ENCODE measurements at regions not wholly inside any gene's neighbourhood (a gene's known extent, or its start where the extent isn't known, plus 50 kb on each side); places are given as distances from the start of the nearest gene placed in this dataset.

- DNase-seq, result no peak
Observed at GRCh38 chr1:214823311-214824117, 220.5 kb downstream of the CENPF start.

DNA sequence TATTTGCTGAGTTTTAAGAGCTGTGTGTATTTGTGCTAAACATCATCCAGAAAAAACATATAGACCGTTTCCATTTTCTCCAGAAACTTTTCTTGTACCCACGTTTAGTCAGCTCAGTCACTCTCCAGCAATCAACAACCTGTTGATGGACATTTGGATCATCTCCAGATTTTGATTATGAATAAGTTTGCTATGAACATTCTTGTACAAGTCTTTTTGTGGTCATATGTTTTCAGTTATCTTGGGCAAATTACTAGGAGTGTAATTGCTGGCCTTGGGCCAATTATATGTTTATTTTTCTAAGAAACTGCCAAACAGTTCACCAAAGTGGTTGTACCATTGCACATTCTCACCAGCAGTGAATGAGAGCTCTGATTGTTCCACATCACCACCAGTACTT, 221.8 kb downstream of the CENPF start:
- no peak for DNase-seq

DNA sequence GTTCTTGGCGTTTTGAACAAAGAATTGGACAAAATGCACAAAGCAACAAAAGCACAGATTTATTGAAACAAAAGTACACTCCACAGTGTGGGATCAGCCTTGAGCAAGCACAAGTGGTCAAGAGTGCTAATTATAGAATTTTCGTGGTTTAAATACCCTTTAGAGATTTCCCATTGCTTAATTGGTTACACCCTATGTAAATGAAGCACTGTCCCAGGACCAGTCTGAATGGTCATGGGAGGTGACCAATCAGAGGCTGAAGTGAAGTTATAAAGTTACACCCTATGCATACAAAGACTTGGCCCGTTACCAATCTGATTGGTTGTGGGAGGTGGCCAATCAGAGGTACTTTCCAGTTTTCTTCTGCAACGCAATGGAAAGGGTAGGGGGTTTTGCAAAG, 223.6 kb downstream of the CENPF start:
- DNase-seq, result no peak

GRCh38 chr1:214827883-214828282, 224.9 kb downstream of the CENPF start:
- DNase-seq, result no peak

DNA sequence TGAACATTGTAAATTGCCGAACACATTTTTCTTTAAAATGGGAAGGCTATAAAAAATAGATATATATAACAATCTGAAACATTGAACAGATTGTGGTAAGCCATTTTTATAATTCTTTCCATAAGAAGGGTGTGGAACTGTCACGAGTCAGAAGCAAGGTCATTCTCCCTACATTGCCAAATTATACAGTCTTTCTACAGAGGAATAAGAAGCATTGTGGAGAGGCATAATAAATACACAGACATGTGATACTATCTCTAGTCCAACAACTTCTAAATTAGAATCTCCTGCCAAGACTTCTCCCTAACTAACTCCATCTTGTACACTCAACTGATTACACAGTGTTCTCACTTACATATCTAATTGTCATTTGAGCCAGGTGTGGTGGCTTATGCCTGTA, 227.9 kb downstream of the CENPF start:
- no peak for DNase-seq

DNA sequence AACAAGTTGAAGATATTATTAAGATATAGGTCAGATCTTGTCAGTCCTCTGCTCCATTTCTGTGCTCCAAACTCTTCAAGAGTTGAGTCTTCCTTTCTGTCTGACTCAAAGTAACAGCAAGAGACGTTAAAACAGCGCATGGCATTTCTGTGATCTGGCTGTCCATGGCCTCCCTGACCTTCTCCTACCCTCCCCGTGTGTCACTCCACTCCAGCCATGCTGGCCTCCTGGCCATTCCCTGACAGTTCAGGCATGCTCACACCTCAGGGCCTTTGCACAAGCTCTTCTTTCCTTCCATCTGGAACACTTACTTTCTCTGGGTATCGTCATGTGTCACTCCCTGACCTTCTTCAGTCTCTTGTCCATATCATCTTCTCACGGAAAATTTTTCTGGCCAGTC, 229.0 kb downstream of the CENPF start:
- no peak for DNase-seq

GRCh38 chr1:214833178-214833756, 230.3 kb downstream of the CENPF start:
- DNase-seq, result no peak

DNA sequence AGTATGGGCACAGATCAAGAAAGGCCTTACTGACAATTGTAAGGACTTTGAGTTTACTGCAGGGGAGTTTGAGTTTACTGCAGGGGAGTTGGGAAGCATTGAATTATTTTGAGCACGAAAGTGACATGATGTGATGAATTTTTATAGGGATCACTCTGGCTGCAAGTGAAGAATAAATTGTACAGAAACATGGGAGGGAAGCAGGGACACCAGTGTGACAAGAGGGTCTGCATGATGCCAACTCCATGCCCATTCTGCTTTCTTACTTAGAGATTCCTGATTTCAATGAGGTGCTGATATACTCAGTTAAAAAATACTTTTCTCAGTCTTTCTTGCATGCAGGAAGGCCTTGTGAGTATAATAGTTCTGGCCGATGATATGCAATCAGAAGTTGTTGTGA, 234.4 kb downstream of the CENPF start:
- no peak for DNase-seq

DNA sequence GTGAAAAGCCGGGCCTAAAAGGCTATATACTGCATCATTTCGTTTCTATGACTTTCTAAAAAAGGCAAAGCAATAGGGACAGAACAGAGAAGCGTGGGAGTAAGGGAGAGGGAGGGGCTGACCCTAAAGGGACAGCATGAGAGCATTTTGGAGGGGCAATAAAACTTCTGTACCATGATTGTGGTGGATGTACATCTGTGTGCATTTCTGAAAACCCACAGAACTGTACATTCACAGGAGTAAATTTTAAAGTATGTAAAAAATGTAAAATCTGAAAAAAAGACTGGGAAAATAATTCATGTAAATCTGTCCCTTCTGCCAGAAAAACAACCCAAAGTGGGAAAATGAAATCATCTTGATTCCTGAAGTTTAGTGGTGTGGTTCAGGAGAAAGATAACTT, 235.4 kb downstream of the CENPF start:
- no peak for DNase-seq

DNA sequence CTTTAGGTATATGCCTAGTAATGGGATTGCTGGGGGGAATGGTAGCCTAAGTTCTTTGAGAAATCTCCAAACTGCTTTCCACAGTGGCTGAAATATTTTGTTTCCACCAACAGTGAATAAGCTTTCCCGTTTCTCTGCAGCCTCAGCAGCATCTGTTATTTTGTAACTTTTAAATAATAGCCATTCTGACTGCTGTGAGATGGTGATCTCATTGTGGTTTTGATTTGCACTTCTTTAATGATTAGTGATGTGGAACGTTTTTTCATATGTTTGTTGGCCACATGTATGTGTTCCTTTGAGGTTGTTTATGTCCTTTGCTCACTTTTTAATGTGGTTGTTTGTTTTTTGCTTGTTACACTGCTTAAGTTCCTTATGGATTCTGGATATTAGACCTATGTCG, 237.4 kb downstream of the CENPF start:
- no peak for DNase-seq

DNA sequence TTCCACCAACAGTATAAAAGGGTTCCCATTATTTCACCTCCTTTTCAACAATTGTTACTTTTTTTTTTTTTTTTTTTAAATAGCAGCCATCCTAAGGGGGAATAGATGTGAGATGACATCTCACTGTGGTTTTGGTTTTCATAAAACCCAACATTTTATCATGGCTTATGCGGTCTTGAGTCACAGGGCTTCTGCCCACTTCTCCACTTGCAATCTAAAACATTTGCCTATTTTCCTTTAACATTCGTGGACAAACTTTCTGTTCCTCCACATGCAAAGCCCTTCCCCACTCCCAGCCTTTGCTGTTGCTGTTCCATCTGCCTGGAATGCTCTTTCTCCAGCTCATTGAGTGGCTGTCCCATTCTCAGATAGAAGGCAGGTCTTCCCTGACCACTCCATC, 239.7 kb upstream of the KCNK2 start:
- DNase-seq, result no peak

GRCh38 chr1:214843281-214843680, 239.3 kb upstream of the KCNK2 start:
- no peak for DNase-seq

- no peak for DNase-seq
Observed at GRCh38 chr1:214844319-214844718, 238.2 kb upstream of the KCNK2 start.

DNA sequence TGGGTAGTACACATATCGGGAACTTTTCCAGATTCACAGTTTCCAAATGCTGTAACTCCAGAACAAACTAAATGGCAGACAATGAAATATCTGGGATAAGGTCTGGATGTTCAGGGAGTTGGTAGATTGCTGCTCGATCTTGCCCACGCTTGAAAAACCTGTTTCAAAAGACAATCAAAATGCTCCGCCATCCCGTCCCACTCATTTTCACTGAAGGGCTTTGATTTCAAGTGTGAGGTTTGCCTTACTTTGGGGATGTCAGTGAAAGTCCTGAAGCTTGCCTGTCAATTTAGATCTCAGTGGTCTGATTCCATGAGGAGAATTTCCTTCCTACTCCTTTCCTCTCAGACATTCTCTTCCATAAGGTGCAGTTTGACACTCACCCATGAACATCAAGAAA, 236.3 kb upstream of the KCNK2 start:
- DNase-seq, result no peak

DNA sequence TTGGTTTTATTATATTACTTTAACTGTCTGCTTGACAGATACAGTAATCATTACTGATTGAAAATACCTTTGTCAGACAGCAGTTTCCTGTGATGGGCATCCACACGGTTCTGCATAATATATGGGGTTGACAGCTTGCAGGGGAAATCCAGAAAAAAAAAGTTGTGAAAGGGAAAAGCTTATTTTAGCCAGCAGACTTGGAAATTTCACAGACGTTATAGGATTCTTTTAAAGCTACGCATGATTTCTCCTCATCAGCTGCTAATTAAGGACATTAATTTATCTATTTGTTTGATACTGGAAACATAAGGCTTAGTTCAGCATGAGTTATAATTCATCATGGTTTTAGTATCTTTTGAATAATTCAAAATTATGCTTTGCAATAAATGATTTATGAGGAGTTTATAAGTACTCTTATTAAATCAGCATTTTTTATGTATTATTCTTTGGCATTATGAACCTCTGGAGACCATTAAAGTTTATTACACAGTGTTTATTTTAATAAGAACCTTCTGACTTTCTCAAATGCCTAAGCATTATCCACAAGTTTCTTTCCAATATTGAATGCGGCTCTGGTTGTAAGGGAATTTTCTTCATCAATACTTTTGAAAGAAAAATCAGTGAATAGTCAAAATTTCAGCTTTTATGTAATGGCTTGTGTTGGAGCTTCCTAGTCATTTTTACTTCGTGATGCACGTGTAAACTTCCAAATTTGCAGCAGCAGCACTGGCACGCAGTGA, 235.3 kb upstream of the KCNK2 start:
- no peak for DNase-seq

DNA sequence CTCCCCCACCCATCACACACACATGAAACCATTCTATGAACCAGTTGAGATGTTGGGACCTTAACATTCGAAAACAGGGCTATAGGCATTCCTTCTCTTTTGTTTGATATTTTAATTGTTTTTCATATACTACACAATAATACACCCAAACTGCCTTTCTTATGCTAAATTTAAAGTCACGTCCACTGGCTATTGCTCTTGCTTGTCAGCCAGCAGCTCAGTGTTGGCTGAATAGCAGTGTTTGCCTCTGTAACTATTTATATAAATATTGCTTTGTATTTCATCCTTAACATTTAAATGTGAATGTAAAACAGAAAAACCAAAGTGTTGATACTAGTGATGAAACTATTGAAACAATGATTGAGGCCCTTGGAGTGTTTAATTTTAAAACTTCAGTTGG, 234.4 kb upstream of the KCNK2 start:
- no peak for DNase-seq

GRCh38 chr1:214850432-214851050, 232.0 kb upstream of the KCNK2 start:
- no peak for DNase-seq

DNA sequence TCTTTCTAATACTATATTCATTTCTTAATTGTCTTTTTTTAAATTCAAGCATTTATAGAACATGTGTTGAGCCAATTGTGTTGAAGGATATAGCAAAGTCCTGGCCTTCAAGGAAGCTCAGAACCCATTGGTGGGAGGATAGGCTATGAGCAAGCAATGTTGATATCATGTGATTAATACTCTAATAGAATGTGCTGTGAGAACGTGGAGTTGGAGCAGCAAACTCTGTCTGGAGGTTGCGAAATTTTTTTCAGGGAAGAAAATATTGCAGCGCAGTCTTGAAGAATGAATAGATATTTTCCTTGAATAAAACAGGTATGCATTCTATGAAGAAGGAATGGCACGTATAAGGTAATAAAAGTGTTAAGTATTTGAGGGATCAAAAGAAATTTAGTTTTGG, 229.2 kb upstream of the KCNK2 start:
- no peak for DNase-seq

GRCh38 chr1:214854126-214854875, 228.2 kb upstream of the KCNK2 start:
- no peak for DNase-seq

GRCh38 chr1:214856843-214857242, 225.7 kb upstream of the KCNK2 start:
- DNase-seq, result no peak

GRCh38 chr1:214857716-214858115, 224.8 kb upstream of the KCNK2 start:
- DNase-seq, result peak in 1 of 2 donors; percentile 10

DNA sequence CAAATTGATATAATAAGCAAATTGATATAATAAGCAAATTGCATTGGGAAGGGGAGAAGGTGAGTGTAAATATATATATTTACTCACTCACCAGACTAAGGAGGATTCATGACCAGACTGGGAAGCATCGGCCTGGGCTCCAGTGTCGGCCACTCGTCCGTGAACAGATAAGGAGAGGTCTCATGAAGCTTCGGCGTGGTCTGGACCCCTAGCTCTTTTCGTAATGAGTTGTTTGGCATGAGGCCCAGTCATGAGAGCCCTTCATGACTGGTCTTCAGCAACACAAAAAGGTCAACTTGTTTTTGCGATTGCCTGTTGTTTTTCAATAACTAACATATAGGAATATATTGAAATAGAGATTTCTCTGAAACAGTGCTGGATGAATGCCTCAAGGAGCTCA, 222.9 kb upstream of the KCNK2 start:
- DNase-seq, result no peak
